Activated T-cell treated with anti-CD3 and anti-CD28 coated beads, Interleukin-2, amount 50 U/mL, for 72 hours (primary cell): ENCODE measurements at regions not wholly inside any gene's neighbourhood (a gene's known extent, or its start where the extent isn't known, plus 50 kb on each side); places are given as distances from the start of the nearest gene placed in this dataset.

Source experiments
- ATAC-seq, 2 donors: fragments of 150-1000 bp; cut with Tn5 transposase; replicated peaks in 1 of 2; 2 replicates each; pipeline ENCODE4 v1.10.0; 2021; ENCODE audit warnings: moderate library complexity in 2 of 2, mild to moderate bottlenecking in 1 of 2
- DNase-seq, 2 donors: peaks; one replicate each; pipeline ENCODE4 v3.0.0; 2021 to 2022; ENCODE audit warnings: mixed read lengths in 1 of 2
- H3K27ac Mint-ChIP-seq: one replicate; pipeline ENCODE4 v1.8.0; 2022; ENCODE audit warnings: mild to moderate bottlenecking, moderate library complexity, mixed read lengths
- H3K27me3 Mint-ChIP-seq: one replicate; pipeline ENCODE4 v1.8.0; 2022; ENCODE audit warnings: low read depth, mixed read lengths
- H3K36me3 Mint-ChIP-seq, 2 donors: one replicate each; pipeline ENCODE4 v1.8.0; 2022; ENCODE audit warnings: mixed read lengths in 2 of 2, mild to moderate bottlenecking in 1 of 2; ENCODE audit not compliant: insufficient read depth in 2 of 2
- H3K4me1 Mint-ChIP-seq: one replicate; pipeline ENCODE4 v1.8.0; 2022; ENCODE audit warnings: low read depth, mixed read lengths
- H3K4me3 Mint-ChIP-seq, 2 donors: one replicate each; pipeline ENCODE4 v1.8.0; 2022; ENCODE audit warnings: mild to moderate bottlenecking in 2 of 2, mixed read lengths in 2 of 2, moderate library complexity in 2 of 2
- H3K9me3 Mint-ChIP-seq, 2 donors: one replicate each; pipeline ENCODE4 v1.8.0; 2022; ENCODE audit warnings: mixed read lengths in 2 of 2

DNA sequence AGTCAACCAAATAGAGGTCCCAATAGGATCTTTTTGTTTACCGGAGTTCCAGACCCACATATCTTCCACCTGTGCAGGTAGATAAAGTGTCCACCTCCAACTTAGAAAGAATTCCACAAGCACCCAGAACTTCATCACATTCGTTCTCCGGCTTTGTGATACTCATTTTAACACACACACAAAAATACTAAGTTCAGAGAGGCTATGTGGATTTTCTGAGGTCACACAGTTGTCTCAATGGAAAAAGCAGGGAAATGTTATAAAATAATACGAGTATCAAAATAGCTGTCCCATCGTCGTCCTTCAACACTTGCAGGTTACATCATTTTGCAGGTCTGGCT, 137.5 kb downstream of the TMCO5A start:
- no peak overlapping the region for H3K27ac Mint-ChIP-seq
- no peaks in the 10 kb centered on the region for H3K9me3 Mint-ChIP-seq
- H3K4me3 Mint-ChIP-seq, result peak overlapping the region; percentile 80 to 85
- ATAC-seq (no peak), DNase-seq (no peak)
- H3K36me3 Mint-ChIP-seq, result no peaks in the 10 kb centered on the region
- H3K27me3 Mint-ChIP-seq, result peaks cover 68% of the 10 kb centered on the region
- H3K4me1 Mint-ChIP-seq, result peaks cover 41% of the 10 kb centered on the region

GRCh38 chr15:38072348-38073177, 138.1 kb downstream of the TMCO5A start:
- Mint-ChIP-seq H3K27me3 (peaks cover 74% of the 10 kb centered on the region), H3K27ac (no peak overlapping the region), H3K9me3 (no peaks in the 10 kb centered on the region), H3K4me3 (peak overlapping the region; percentile 80 to 85), H3K4me1 (peaks cover 41% of the 10 kb centered on the region), H3K36me3 (no peaks in the 10 kb centered on the region)
- ATAC-seq (peak; percentile 55 to 59), DNase-seq (peak; percentile 28 to 32)

DNA sequence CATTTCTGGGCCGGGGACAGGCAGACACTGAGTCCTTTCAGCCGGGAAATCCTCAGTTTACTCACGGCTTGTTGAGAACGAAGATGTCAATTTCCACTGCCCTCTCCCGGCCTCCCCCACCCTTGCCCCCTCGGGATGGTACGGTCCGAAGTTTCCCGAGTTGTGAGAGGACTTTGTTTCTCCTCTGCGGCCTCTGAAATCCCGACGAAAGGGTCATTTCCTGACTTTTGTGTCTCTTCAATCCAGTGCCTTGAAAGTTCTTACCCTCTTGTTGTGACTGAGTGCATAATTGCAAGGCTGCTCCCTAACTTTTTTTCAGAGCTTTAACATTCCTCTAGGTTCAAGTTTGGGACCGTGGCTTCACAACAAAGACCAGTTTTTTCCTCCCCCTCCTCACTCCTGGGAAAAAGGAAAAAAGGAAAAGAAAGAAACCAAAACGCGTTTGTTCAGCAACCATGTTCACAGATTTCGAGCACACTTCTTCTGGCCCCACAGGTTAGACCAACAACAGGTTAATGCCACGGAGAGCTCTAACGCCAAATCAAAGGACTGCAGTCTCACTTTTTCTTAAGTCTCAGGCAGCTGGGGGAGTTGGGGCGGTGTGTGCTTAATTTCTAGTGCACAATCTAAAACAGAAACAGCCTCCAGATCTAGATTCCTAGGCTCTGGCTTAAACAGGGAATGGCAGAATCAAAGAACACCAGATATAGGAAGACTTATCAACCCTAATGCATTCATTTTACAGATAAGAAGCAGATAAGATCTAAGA, 138.9 kb downstream of the TMCO5A start:
- Mint-ChIP-seq H3K9me3 (no peaks in the 10 kb centered on the region), H3K27ac (no peak overlapping the region), H3K36me3 (no peaks in the 10 kb centered on the region), H3K4me1 (peaks cover 41% of the 10 kb centered on the region), H3K4me3 (peak overlapping the region; percentile 80 to 85), H3K27me3 (peaks cover 78% of the 10 kb centered on the region)
- ATAC-seq (no peak), DNase-seq (no peak)

DNA sequence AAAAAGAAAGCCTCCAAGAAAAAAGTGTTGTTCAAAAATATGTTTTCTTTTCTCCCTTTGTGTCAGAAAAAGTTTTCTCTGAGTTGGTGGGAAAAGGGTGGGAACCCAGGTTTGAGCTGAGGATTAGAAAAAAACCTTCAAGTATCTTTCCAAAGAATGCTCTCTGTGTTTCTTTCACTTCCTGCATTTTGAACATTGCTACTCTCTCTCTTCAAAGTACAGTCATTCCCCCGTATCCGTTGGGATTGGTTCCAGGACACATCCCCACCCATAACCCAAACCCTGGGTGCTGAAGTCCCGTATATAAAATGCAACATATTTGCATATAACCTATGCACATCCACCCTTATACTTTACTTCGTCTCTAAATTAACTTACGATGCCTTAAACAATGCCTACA, 139.6 kb downstream of the TMCO5A start:
- H3K4me3 Mint-ChIP-seq, result no peak overlapping the region
- H3K36me3 Mint-ChIP-seq, result no peaks in the 10 kb centered on the region
- no peak overlapping the region for H3K27ac Mint-ChIP-seq
- H3K4me1 Mint-ChIP-seq, result peaks cover 36% of the 10 kb centered on the region
- no peak for ATAC-seq
- H3K9me3 Mint-ChIP-seq, result no peaks in the 10 kb centered on the region
- no peak for DNase-seq
- H3K27me3 Mint-ChIP-seq, result peaks cover 82% of the 10 kb centered on the region

GRCh38 chr15:38075466-38075865, 141.0 kb downstream of the TMCO5A start:
- Mint-ChIP-seq H3K4me1 (peaks cover 21% of the 10 kb centered on the region), H3K27ac (no peak overlapping the region), H3K27me3 (peaks cover 72% of the 10 kb centered on the region), H3K36me3 (no peaks in the 10 kb centered on the region), H3K4me3 (peak overlapping the region in 1 of 2 donors; percentile 23), H3K9me3 (no peaks in the 10 kb centered on the region)
- DNase-seq (no peak), ATAC-seq (no peak)

DNA sequence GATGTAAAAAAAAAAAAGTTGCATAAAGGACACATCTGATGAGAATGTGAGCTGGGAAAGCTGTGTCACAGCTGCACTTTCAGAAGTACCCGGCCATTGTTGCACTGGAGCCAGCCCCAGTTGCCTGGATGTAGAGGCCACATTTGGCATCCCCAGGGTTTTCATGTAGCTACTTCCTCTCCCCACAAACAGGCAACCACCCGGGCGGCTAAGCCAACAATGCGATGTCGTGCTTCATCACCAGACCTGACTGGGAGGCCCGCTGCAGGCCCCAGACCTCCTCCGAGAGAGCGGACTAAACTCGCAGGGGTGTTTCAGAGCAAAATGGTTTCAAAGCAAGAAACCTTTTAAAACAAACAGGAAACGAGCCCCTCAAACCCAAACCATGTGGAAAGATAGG, 142.3 kb downstream of the TMCO5A start:
- Mint-ChIP-seq H3K27ac (no peak overlapping the region), H3K4me1 (peaks cover 8% of the 10 kb centered on the region)

GRCh38 chr15:38079236-38079635, 144.8 kb downstream of the TMCO5A start:
- DNase-seq (no peak), ATAC-seq (no peak)
- peaks cover 40% of the 10 kb centered on the region for H3K27me3 Mint-ChIP-seq
- H3K36me3 Mint-ChIP-seq, result no peaks in the 10 kb centered on the region
- H3K4me3 Mint-ChIP-seq, result no peak overlapping the region
- H3K9me3 Mint-ChIP-seq, result no peaks in the 10 kb centered on the region
- H3K27ac Mint-ChIP-seq, result no peak overlapping the region
- peaks cover 6% of the 10 kb centered on the region for H3K4me1 Mint-ChIP-seq

More for the DNA sequence above, 142.3 kb downstream of the TMCO5A start:
- DNase-seq (no peak), ATAC-seq (no peak)
- no peaks in the 10 kb centered on the region for H3K9me3 Mint-ChIP-seq
- peaks cover 59% of the 10 kb centered on the region for H3K27me3 Mint-ChIP-seq
- no peaks in the 10 kb centered on the region for H3K36me3 Mint-ChIP-seq
- H3K4me3 Mint-ChIP-seq, result no peak overlapping the region

DNA sequence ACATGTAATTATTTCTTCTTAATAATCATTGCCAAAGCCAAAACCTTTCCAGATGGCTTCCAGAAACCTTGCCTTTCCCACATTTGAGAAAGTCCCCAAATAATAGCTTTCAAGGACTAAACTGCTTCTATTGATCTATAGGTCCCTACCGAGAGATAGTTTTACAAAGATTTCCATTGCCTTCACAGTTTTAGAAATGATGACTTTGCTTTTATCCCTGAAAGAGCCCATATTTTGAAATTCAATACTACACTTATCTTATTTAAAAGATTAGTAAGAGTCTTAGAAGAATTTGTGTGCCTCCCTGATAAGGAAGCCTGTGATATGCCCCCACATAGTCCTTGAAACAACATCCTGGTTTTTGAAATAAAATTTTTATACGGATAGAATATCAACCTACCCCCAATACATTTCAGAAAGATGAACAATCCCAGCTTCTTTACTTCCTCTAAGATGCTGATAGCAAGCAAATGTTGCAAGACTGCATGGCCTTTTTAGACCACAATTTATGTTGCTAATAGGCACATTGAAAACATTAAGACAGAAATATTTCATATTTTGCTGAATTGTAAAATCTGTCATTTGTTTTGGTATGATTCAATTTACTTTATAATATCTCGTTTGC, 146.3 kb downstream of the TMCO5A start:
- Mint-ChIP-seq H3K4me3 (no peak overlapping the region), H3K36me3 (no peaks in the 10 kb centered on the region), H3K9me3 (no peaks in the 10 kb centered on the region), H3K4me1 (peaks cover 16% of the 10 kb centered on the region), H3K27ac (no peak overlapping the region), H3K27me3 (peaks cover 31% of the 10 kb centered on the region)
- DNase-seq (no peak), ATAC-seq (no peak)

DNA sequence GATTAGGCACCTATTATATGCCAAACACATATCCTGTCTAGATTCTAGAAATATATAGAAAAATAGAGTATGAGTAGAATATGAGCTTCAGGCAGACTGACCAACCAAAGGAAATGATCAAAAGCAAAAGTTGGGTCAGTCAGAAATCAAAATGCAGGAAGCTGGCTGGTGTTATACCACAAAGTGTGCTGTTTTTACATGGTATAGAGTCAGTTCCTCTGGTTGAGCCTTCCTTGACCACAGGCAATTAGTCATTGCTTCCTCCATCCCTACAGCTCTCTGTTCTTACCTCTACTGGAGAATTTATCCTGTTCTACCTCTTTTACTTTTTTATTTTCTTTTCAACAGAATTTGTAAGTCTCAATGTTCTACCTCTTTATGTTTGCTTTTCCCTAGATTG, 149.8 kb downstream of the TMCO5A start:
- peaks cover 39% of the 10 kb centered on the region for H3K27me3 Mint-ChIP-seq
- H3K4me3 Mint-ChIP-seq, result peak overlapping the region in 1 of 2 donors; percentile 56
- H3K9me3 Mint-ChIP-seq, result no peaks in the 10 kb centered on the region
- ATAC-seq (peak; percentile 97 to 98), DNase-seq (peak; percentile 12 to 26)
- peaks cover 16% of the 10 kb centered on the region for H3K4me1 Mint-ChIP-seq
- H3K36me3 Mint-ChIP-seq, result no peaks in the 10 kb centered on the region
- peak overlapping the region; percentile 82 for H3K27ac Mint-ChIP-seq

- no peaks in the 10 kb centered on the region for H3K9me3 Mint-ChIP-seq
- H3K27me3 Mint-ChIP-seq, result peaks cover 38% of the 10 kb centered on the region
- H3K36me3 Mint-ChIP-seq, result no peaks in the 10 kb centered on the region
- no peak for DNase-seq
- ATAC-seq, result peak in 1 of 2 donors; percentile 28
- H3K27ac Mint-ChIP-seq, result no peak overlapping the region
- peaks cover 16% of the 10 kb centered on the region for H3K4me1 Mint-ChIP-seq
- H3K4me3 Mint-ChIP-seq, result peak overlapping the region in 1 of 2 donors; percentile 7
These were observed 150.7 kb downstream of the TMCO5A start for GRCh38 chr15:38085114-38085513.

DNA sequence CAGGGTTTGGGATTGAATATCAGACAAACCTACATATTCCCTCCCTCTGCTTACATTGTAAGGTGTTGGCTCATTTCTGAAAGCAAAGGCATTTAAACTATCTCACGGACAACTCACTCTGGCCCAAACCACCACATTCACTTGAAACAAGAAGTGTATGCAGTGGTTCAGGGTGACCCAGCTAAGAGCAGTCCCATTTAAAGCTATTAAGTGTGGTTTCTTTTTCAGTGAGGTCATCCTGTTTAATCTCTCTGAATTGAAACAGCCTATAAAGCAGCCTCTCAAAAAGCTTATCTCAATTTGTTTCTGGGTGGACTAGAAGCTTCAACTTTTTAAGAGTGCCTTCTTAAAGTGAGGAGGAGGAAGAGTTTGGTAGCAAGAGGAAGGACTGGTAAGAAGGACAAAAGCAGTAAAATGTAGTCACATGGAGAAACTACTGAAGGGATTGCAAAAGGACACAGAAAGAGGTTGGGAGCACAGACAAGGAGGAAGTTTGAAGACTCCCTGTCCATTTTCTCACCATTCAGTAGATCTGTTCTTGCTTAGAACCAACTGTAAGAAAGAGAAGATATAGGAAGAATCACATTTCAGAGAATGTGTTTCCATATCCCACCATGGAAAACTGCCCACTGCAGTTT, 151.6 kb downstream of the TMCO5A start:
- Mint-ChIP-seq H3K4me3 (no peak overlapping the region), H3K4me1 (peaks cover 16% of the 10 kb centered on the region), H3K9me3 (no peaks in the 10 kb centered on the region), H3K36me3 (no peaks in the 10 kb centered on the region), H3K27me3 (peaks cover 38% of the 10 kb centered on the region), H3K27ac (no peak overlapping the region)
- DNase-seq, result no peak
- no peak for ATAC-seq

DNA sequence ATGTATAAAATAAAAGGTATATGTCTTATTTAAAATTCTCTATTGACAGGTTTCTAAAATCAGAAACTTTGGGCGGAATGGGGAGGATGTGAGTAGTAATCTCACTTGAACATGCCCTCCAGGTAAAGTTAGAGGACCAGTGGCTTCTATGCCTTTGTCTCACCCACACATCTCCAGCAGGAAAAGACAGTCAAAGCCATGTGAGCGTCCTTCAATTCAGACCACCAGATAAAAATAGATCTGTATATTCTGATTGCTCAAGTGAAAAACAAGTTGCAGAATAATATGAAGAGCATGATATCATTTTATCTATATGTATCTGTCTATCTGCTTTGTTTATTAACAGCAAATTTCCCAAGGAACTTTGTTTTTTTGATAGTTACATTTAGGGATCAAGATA, 152.2 kb downstream of the TMCO5A start:
- peaks cover 16% of the 10 kb centered on the region for H3K4me1 Mint-ChIP-seq
- H3K27me3 Mint-ChIP-seq, result peaks cover 38% of the 10 kb centered on the region
- H3K27ac Mint-ChIP-seq, result no peak overlapping the region
- DNase-seq, result no peak
- ATAC-seq, result no peak
- no peaks in the 10 kb centered on the region for H3K36me3 Mint-ChIP-seq
- no peak overlapping the region for H3K4me3 Mint-ChIP-seq
- H3K9me3 Mint-ChIP-seq, result no peaks in the 10 kb centered on the region

DNA sequence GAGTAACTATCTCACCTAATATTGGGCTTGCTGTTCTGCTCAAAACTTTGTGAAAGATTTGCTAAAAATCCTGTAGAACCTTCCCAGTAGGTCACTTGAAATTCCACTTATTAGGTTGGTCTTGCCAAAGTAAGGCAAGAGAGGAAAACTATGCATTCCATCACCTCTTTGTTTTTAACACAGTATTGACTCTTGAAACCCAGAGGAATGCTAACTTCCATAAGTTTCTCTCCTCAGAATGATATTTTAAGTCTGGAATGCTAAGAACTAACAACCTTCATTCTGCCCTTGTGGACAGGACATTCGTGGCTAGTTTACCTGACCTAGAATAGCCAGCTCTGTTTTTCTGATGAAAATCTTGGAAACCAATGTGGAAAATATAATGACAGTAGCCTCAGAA, 154.5 kb downstream of the TMCO5A start:
- DNase-seq (no peak), ATAC-seq (no peak)
- H3K9me3 Mint-ChIP-seq, result no peaks in the 10 kb centered on the region
- H3K27me3 Mint-ChIP-seq, result peaks cover 38% of the 10 kb centered on the region
- no peaks in the 10 kb centered on the region for H3K36me3 Mint-ChIP-seq
- no peak overlapping the region for H3K27ac Mint-ChIP-seq
- H3K4me1 Mint-ChIP-seq, result peaks cover 13% of the 10 kb centered on the region
- no peak overlapping the region for H3K4me3 Mint-ChIP-seq
